ENCODE measurements at regions not wholly inside any gene's neighbourhood (a gene's known extent, or its start where the extent isn't known, plus 50 kb on each side); places are given as distances from the start of the nearest gene placed in this dataset.

GRCh38 chr14:22489957-22490950 lies 98.8 kb downstream of the DAD1 start:
- TF ChIP-seq CTCF (IDR thresholded peaks at IDR 0.05) (no peak), POLR2A (IDR thresholded peaks at IDR 0.05) (no peak)
